ENCODE measurements at regions not wholly inside any gene's neighbourhood (a gene's known extent, or its start where the extent isn't known, plus 50 kb on each side); places are given as distances from the start of the nearest gene placed in this dataset.

DNA sequence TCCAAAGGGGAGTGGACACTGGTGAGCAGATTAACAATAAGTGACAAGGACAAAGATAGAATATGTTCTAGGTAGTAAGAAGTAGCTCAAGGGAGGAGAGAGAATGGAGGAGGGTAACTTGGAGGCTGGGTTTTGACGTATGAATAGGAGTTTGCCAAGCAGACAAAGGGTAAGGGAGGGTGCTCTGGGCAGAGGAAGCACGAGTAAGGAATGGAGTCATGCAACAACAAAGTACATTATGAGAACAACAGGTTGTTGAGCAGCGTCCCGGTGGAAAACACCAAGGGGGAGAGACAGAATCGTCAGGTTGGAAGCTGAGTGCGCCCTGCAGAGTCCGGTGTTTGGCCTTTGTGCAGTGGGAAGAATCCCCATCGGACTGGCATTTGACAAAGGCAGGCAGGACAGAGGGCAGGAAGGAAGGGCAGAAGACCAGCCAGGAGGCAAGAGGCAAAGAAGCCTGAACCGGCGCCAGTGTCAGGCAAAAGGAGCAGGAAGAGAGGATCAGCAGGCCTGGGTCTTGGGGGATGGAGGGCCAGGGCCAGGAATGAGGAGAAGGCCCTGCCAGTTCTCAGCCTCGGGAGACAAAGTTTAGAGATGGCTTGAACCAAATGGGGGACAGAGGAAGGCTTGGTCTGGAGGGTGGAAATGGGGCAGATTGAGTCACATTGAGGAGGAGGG is 134.3 kb upstream of the TNRC6C start:
- TF ChIP-seq, protein P1, sequence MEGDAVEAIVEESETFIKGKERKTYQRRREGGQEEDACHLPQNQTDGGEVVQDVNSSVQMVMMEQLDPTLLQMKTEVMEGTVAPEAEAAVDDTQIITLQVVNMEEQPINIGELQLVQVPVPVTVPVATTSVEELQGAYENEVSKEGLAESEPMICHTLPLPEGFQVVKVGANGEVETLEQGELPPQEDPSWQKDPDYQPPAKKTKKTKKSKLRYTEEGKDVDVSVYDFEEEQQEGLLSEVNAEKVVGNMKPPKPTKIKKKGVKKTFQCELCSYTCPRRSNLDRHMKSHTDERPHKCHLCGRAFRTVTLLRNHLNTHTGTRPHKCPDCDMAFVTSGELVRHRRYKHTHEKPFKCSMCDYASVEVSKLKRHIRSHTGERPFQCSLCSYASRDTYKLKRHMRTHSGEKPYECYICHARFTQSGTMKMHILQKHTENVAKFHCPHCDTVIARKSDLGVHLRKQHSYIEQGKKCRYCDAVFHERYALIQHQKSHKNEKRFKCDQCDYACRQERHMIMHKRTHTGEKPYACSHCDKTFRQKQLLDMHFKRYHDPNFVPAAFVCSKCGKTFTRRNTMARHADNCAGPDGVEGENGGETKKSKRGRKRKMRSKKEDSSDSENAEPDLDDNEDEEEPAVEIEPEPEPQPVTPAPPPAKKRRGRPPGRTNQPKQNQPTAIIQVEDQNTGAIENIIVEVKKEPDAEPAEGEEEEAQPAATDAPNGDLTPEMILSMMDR (conservative IDR thresholded peaks at IDR 0.05 in 1 of 2, IDR thresholded peaks at IDR 0.05 in 1 of 2; ENCODE audit: low read depth in 1 of 2, low read length in 2 of 2) = no peak
- TF ChIP-seq EZH2 (IDR thresholded peaks at IDR 0.05; ENCODE audit: low read length, missing control alignments) = no peak
